Neural cell (in vitro differentiated cells): ENCODE measurements at regions not wholly inside any gene's neighbourhood (a gene's known extent, or its start where the extent isn't known, plus 50 kb on each side); places are given as distances from the start of the nearest gene placed in this dataset.
A peak's percentile ranks its signal among the peaks of the same experiment; 100 is the strongest.

Experiments used
- H2AFZ ChIP-seq: fragments of 200-600, 300-800 bp; sonication (generic), shearing (Covaris generic); 2 replicates; pipeline ENCODE4 v1.6.0; 2014; ENCODE audit warnings: low read depth, mild to moderate bottlenecking, antibody characterized with exemption, low read length, moderate library complexity
- H3F3A ChIP-seq: fragments of 200-600 bp; shearing (Covaris generic); 2 replicates; pipeline ENCODE4 v1.6.1; 2016; ENCODE audit warnings: mild to moderate bottlenecking, moderate library complexity, mixed read lengths, antibody characterized with exemption, low read length; ENCODE audit not compliant: insufficient read depth, poor library complexity, severe bottlenecking
- H3K27ac ChIP-seq: fragments of 200-600, 300-800 bp; sonication (generic), shearing (Covaris generic); 2 replicates; pipeline ENCODE4 v1.5.1; 2014; ENCODE audit warnings: mild to moderate bottlenecking, low read length, moderate library complexity
- H3K27me3 ChIP-seq: fragments of 300-800, 200-600 bp; sonication (generic), shearing (Covaris generic); 2 replicates; pipeline ENCODE4 v1.6.0; 2014; ENCODE audit warnings: mild to moderate bottlenecking, low read depth, low read length, moderate library complexity; ENCODE audit not compliant: insufficient read depth
- H3K36me3 ChIP-seq: fragments of 300-800, 200-600 bp; sonication (generic), shearing (Covaris generic); 2 replicates; pipeline ENCODE4 v1.5.1; 2014; ENCODE audit warnings: mild to moderate bottlenecking, antibody characterized with exemption, low read length, moderate library complexity; ENCODE audit not compliant: insufficient read depth
- H3K4me2 ChIP-seq: fragments of 300-800, 200-600 bp; sonication (generic), shearing (Covaris generic); 2 replicates; pipeline ENCODE4 v1.6.0; 2014; ENCODE audit warnings: mild to moderate bottlenecking, low read length
- H3K4me3 ChIP-seq: fragments of 300-800, 200-600 bp; sonication (generic), shearing (Covaris generic); 2 replicates; pipeline ENCODE4 v1.5.1; 2014; ENCODE audit warnings: mild to moderate bottlenecking, low read length, moderate library complexity
- H3K79me2 ChIP-seq: fragments of 200-600 bp; shearing (Covaris generic); replicated peaks from 2 replicates; pipeline ENCODE4 v1.6.0; 2014; ENCODE audit warnings: mild to moderate bottlenecking, low read length, moderate library complexity; ENCODE audit not compliant: insufficient read depth
- H3K9ac ChIP-seq: fragments of 300-800, 200-600 bp; sonication (generic), shearing (Covaris generic); 2 replicates; pipeline ENCODE4 v1.6.1; 2016; ENCODE audit warnings: mild to moderate bottlenecking, low read length, mixed read lengths
- H3K9me2 ChIP-seq: fragments of 200-600 bp; shearing (Covaris generic); 2 replicates; pipeline ENCODE4 v1.6.1; 2016; ENCODE audit warnings: mild to moderate bottlenecking, low read length, mixed read lengths; ENCODE audit not compliant: insufficient read depth
- H3K9me3 ChIP-seq: fragments of 200-600, 300-800 bp; sonication (generic), shearing (Covaris generic); 2 replicates; pipeline ENCODE4 v1.6.1; 2016; ENCODE audit warnings: mild to moderate bottlenecking, mixed run types, low read length, moderate library complexity, mixed read lengths
- H4K20me1 ChIP-seq: fragments of 200-600 bp; shearing (Covaris generic); 2 replicates; pipeline ENCODE4 v1.6.1; 2016; ENCODE audit warnings: mild to moderate bottlenecking, mixed run types; ENCODE audit not compliant: insufficient read depth
- EP300 ChIP-seq: fragments of 450-650 bp; conservative IDR thresholded peaks from 2 replicates; pipeline ENCODE4 v1.6.1; 2014; ENCODE audit warnings: antibody characterized with exemption, mild to moderate bottlenecking, moderate library complexity; ENCODE audit not compliant: poor library complexity, severe bottlenecking
- EZH2 ChIP-seq: fragments of 200-600, 300-800 bp; shearing (Covaris generic), sonication (generic); IDR thresholded peaks from 2 replicates; pipeline ENCODE4 v1.6.1; 2014; ENCODE audit warnings: antibody characterized with exemption, low read length, borderline replicate concordance, mild to moderate bottlenecking; ENCODE audit not compliant: insufficient read depth, poor library complexity, severe bottlenecking
- MXI1 ChIP-seq: fragments of 450-650 bp; conservative IDR thresholded peaks from 2 replicates; pipeline ENCODE4 v1.6.1; 2014; ENCODE audit warnings: antibody characterized with exemption, mild to moderate bottlenecking; ENCODE audit not compliant: poor library complexity, severe bottlenecking
- POLR2AphosphoS5 ChIP-seq: IDR thresholded peaks from 2 replicates; pipeline ENCODE4 v1.6.1; 2012
- RAD21 ChIP-seq: fragments of 450-650 bp; conservative IDR thresholded peaks from 2 replicates; pipeline ENCODE4 v1.6.1; 2014; ENCODE audit warnings: antibody characterized with exemption, mild to moderate bottlenecking, moderate library complexity
- REST ChIP-seq: IDR thresholded peaks from 2 replicates; pipeline ENCODE4 v1.6.1; 2012; ENCODE audit warnings: borderline replicate concordance
- SMC3 ChIP-seq: fragments of 450-650 bp; conservative IDR thresholded peaks from 2 replicates; pipeline ENCODE4 v1.6.1; 2014; ENCODE audit warnings: antibody characterized with exemption, mild to moderate bottlenecking, moderate library complexity; ENCODE audit not compliant: poor library complexity
- TAF1 ChIP-seq: IDR thresholded peaks from 2 replicates; pipeline ENCODE4 v1.6.1; 2012; ENCODE audit warnings: low read depth
- TF ChIP-seq, protein P1 (sequence below): fragments of 450-650 bp; IDR thresholded peaks from 2 replicates; pipeline ENCODE4 v1.5.1; 2014; ENCODE audit warnings: antibody characterized with exemption, mild to moderate bottlenecking, moderate library complexity; ENCODE audit not compliant: poor library complexity, severe bottlenecking

- peak; percentile 53 for TF ChIP-seq POLR2AphosphoS5
- TF ChIP-seq, protein P1, sequence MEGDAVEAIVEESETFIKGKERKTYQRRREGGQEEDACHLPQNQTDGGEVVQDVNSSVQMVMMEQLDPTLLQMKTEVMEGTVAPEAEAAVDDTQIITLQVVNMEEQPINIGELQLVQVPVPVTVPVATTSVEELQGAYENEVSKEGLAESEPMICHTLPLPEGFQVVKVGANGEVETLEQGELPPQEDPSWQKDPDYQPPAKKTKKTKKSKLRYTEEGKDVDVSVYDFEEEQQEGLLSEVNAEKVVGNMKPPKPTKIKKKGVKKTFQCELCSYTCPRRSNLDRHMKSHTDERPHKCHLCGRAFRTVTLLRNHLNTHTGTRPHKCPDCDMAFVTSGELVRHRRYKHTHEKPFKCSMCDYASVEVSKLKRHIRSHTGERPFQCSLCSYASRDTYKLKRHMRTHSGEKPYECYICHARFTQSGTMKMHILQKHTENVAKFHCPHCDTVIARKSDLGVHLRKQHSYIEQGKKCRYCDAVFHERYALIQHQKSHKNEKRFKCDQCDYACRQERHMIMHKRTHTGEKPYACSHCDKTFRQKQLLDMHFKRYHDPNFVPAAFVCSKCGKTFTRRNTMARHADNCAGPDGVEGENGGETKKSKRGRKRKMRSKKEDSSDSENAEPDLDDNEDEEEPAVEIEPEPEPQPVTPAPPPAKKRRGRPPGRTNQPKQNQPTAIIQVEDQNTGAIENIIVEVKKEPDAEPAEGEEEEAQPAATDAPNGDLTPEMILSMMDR, result no peak
- Histone ChIP-seq H3K9me3 (no peaks in the 10 kb centered on the region), H3K4me2 (no peak overlapping the region), H3K27me3 (no peaks in the 10 kb centered on the region), H3K4me3 (no peak overlapping the region), H3K36me3 (no peaks in the 10 kb centered on the region), H4K20me1 (no peaks in the 10 kb centered on the region), H3K9me2 (no peaks in the 10 kb centered on the region), H2AFZ (no peak overlapping the region), H3F3A (no peaks in the 10 kb centered on the region), H3K9ac (no peak overlapping the region), H3K27ac (no peak overlapping the region), H3K79me2 (no peaks in the 10 kb centered on the region)
Observed at GRCh38 chr2:144679942-144680341, 160.0 kb upstream of the ZEB2 start.

- Histone ChIP-seq H3K4me3 (no peak overlapping the region), H3K9me2 (no peaks in the 10 kb centered on the region), H3F3A (no peaks in the 10 kb centered on the region), H3K4me2 (no peak overlapping the region), H3K27ac (no peak overlapping the region), H2AFZ (no peak overlapping the region), H3K27me3 (no peaks in the 10 kb centered on the region), H4K20me1 (no peaks in the 10 kb centered on the region), H3K9ac (no peak overlapping the region), H3K9me3 (no peaks in the 10 kb centered on the region), H3K36me3 (no peaks in the 10 kb centered on the region), H3K79me2 (no peaks in the 10 kb centered on the region)
- no peak for TF ChIP-seq MXI1
- TF ChIP-seq REST, result no peak
- TF ChIP-seq EP300, result no peak
- no peak for TF ChIP-seq SMC3
- no peak for TF ChIP-seq TAF1
- TF ChIP-seq EZH2, result no peak
- TF ChIP-seq, protein P1, result no peak
- TF ChIP-seq POLR2AphosphoS5, result no peak
- no peak for TF ChIP-seq RAD21
Observed at GRCh38 chr2:144678736-144679135, 158.8 kb upstream of the ZEB2 start.
